Gastroesophageal sphincter (tissue), 3 donors: ENCODE measurements at regions not wholly inside any gene's neighbourhood (a gene's known extent, or its start where the extent isn't known, plus 50 kb on each side); places are given as distances from the start of the nearest gene placed in this dataset.

Source experiments
- CTCF ChIP-seq, 4 experiments: fragments of 200-600 bp in 2 of 4; fragments of 450-650 bp in 2 of 4; sonication (generic) in 1 of 4; IDR thresholded peaks; one replicate each; pipeline ENCODE4 v1.5.1; 2017 to 2019; ENCODE audit warnings: antibody characterized with exemption in 4 of 4, mild to moderate bottlenecking in 2 of 4, moderate library complexity in 2 of 4
- EP300 ChIP-seq: sonication (generic); formaldehyde crosslinking; IDR thresholded peaks from one replicate; pipeline ENCODE4 v1.6.1; 2017; ENCODE audit warnings: antibody characterized with exemption, mild to moderate bottlenecking
- POLR2A ChIP-seq, 2 donors: fragments of 450-650 bp; IDR thresholded peaks; one replicate each; pipeline ENCODE4 v1.6.1; 2017; ENCODE audit warnings: antibody characterized with exemption in 2 of 2, mild to moderate bottlenecking in 2 of 2, moderate library complexity in 1 of 2
- POLR2AphosphoS5 ChIP-seq: sonication (generic); formaldehyde crosslinking; IDR thresholded peaks from one replicate; pipeline ENCODE4 v1.6.1; 2017; ENCODE audit warnings: antibody characterized with exemption

- TF ChIP-seq POLR2A (IDR thresholded peaks at IDR 0.05) (no peak), CTCF (IDR thresholded peaks at IDR 0.05) (no peak), EP300 (no peak), POLR2AphosphoS5 (no peak)
Observed at GRCh38 chr15:66633041-66633937, 67.5 kb upstream of the LCTL start.
